ENCODE measurements at regions not wholly inside any gene's neighbourhood (a gene's known extent, or its start where the extent isn't known, plus 50 kb on each side); places are given as distances from the start of the nearest gene placed in this dataset.

DNA sequence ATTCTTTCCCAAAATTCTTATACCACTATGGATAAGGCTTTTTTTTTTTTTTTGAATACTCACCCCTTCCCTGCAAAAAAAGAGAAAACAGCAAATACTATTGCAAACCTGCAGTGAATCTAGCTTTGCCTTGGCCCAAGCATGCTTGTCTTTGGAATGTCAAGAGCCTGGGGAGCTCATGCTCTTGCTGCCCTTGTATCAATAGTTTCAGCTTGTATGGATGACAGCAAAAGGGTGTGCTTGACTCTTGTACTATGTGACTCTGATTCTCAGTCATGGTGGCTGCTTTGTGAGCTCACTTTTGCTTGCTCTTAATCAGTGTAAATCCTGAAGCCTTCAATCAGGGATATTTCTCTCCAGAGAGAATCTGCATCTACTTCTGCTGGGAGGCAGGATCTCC lies 149.2 kb downstream of the EMP1 start:
- DNase-seq: no peak
- H3K4me3 ChIP-seq (ENCODE audit: low read depth in 2 of 2, low read length in 1 of 2): no peak overlapping the region
- no peak overlapping the region for H3K27ac ChIP-seq (ENCODE audit: low read depth in 2 of 2, low read length in 1 of 2)
- TF ChIP-seq ELF1 (IDR thresholded peaks at IDR 0.05): no peak
- TF ChIP-seq JUND (IDR thresholded peaks at IDR 0.05): no peak
- no peak for TF ChIP-seq RAD21 (IDR thresholded peaks at IDR 0.05; ENCODE audit: low read length)
- TF ChIP-seq, protein P1, sequence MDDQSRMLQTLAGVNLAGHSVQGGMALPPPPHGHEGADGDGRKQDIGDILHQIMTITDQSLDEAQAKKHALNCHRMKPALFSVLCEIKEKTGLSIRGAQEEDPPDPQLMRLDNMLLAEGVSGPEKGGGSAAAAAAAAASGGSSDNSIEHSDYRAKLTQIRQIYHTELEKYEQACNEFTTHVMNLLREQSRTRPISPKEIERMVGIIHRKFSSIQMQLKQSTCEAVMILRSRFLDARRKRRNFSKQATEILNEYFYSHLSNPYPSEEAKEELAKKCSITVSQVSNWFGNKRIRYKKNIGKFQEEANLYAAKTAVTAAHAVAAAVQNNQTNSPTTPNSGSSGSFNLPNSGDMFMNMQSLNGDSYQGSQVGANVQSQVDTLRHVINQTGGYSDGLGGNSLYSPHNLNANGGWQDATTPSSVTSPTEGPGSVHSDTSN (IDR thresholded peaks at IDR 0.05): no peak
- H3K9me3 ChIP-seq: no peaks in the 10 kb centered on the region
- H3K9me2 ChIP-seq: no peaks in the 10 kb centered on the region
- H4K20me1 ChIP-seq (ENCODE audit: insufficient read depth): no peaks in the 10 kb centered on the region
- H3K36me3 ChIP-seq (replicated peaks in 1 of 2; ENCODE audit: control insufficient read depth in 1 of 2, insufficient read depth in 2 of 2, low read length in 1 of 2): no peaks in the 10 kb centered on the region
- POLR2A ChIA-PET: no interaction called here
- CTCF ChIA-PET: interaction anchor here (1.3 to 4.1 kb wide), 2 partner anchors 12 to 16 kb away, joined by 3 to 23 read pairs; no protein-coding TSS in a partner anchor
- H2AFZ ChIP-seq (ENCODE audit: low read depth): no peak overlapping the region
- H3K27me3 ChIP-seq (ENCODE audit: insufficient read depth): no peaks in the 10 kb centered on the region
- no peaks in the 10 kb centered on the region for H3F3A ChIP-seq (replicated peaks; ENCODE audit: insufficient read depth)
- no peak overlapping the region for H3K4me2 ChIP-seq
- H3K79me2 ChIP-seq (ENCODE audit: insufficient read depth): no peaks in the 10 kb centered on the region
- H3K4me1 ChIP-seq (ENCODE audit: control insufficient read depth in 1 of 2, insufficient read depth in 2 of 2, low read depth in 1 of 2, low read length in 1 of 2): no peaks in the 10 kb centered on the region
- no peak overlapping the region for H3K9ac ChIP-seq

DNA sequence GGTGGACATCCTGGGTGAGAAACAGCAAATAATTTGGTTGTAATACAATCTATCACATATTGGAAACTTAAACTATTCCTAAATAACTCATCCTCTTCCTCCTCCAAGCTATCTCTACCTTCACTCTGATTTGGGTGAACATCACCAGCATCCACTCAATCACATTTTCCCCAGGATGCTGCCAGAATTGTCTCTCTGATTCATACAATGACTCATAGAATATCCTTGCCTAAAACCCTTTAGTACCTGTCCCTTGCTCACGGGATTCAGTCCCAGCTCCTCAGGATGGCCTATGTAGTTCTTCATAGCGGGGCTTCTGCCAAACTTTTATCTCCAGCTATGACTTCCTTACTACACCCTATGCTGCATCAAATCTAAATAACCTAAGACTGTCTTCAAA lies 146.8 kb downstream of the EMP1 start:
- Histone ChIP-seq H3K9me3 (no peaks in the 10 kb centered on the region), H3K27me3 (ENCODE audit: insufficient read depth) (no peaks in the 10 kb centered on the region), H3K4me2 (no peak overlapping the region), H3K36me3 (replicated peaks in 1 of 2; ENCODE audit: control insufficient read depth in 1 of 2, insufficient read depth in 2 of 2, low read length in 1 of 2) (no peaks in the 10 kb centered on the region), H3K4me3 (ENCODE audit: low read depth in 2 of 2, low read length in 1 of 2) (no peak overlapping the region), H4K20me1 (ENCODE audit: insufficient read depth) (no peaks in the 10 kb centered on the region), H3F3A (replicated peaks; ENCODE audit: insufficient read depth) (no peaks in the 10 kb centered on the region), H3K79me2 (ENCODE audit: insufficient read depth) (no peaks in the 10 kb centered on the region), H3K9me2 (no peaks in the 10 kb centered on the region), H3K27ac (ENCODE audit: low read depth in 2 of 2, low read length in 1 of 2) (no peak overlapping the region), H3K9ac (no peak overlapping the region), H3K4me1 (ENCODE audit: control insufficient read depth in 1 of 2, insufficient read depth in 2 of 2, low read depth in 1 of 2, low read length in 1 of 2) (no peaks in the 10 kb centered on the region), H2AFZ (ENCODE audit: low read depth) (no peak overlapping the region)
- TF ChIP-seq ELF1 (IDR thresholded peaks at IDR 0.05): no peak
- TF ChIP-seq, protein P2, sequence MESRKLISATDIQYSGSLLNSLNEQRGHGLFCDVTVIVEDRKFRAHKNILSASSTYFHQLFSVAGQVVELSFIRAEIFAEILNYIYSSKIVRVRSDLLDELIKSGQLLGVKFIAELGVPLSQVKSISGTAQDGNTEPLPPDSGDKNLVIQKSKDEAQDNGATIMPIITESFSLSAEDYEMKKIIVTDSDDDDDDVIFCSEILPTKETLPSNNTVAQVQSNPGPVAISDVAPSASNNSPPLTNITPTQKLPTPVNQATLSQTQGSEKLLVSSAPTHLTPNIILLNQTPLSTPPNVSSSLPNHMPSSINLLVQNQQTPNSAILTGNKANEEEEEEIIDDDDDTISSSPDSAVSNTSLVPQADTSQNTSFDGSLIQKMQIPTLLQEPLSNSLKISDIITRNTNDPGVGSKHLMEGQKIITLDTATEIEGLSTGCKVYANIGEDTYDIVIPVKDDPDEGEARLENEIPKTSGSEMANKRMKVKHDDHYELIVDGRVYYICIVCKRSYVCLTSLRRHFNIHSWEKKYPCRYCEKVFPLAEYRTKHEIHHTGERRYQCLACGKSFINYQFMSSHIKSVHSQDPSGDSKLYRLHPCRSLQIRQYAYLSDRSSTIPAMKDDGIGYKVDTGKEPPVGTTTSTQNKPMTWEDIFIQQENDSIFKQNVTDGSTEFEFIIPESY (IDR thresholded peaks at IDR 0.05; ENCODE audit: borderline replicate concordance, low read depth): no peak
- TF ChIP-seq, protein P1 (IDR thresholded peaks at IDR 0.05): no peak
- TF ChIP-seq, protein P3, sequence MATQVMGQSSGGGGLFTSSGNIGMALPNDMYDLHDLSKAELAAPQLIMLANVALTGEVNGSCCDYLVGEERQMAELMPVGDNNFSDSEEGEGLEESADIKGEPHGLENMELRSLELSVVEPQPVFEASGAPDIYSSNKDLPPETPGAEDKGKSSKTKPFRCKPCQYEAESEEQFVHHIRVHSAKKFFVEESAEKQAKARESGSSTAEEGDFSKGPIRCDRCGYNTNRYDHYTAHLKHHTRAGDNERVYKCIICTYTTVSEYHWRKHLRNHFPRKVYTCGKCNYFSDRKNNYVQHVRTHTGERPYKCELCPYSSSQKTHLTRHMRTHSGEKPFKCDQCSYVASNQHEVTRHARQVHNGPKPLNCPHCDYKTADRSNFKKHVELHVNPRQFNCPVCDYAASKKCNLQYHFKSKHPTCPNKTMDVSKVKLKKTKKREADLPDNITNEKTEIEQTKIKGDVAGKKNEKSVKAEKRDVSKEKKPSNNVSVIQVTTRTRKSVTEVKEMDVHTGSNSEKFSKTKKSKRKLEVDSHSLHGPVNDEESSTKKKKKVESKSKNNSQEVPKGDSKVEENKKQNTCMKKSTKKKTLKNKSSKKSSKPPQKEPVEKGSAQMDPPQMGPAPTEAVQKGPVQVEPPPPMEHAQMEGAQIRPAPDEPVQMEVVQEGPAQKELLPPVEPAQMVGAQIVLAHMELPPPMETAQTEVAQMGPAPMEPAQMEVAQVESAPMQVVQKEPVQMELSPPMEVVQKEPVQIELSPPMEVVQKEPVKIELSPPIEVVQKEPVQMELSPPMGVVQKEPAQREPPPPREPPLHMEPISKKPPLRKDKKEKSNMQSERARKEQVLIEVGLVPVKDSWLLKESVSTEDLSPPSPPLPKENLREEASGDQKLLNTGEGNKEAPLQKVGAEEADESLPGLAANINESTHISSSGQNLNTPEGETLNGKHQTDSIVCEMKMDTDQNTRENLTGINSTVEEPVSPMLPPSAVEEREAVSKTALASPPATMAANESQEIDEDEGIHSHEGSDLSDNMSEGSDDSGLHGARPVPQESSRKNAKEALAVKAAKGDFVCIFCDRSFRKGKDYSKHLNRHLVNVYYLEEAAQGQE (IDR thresholded peaks at IDR 0.05; ENCODE audit: low read depth, low read length): no peak
- TF ChIP-seq GABPA (IDR thresholded peaks at IDR 0.05; ENCODE audit: low read depth): no peak
- no peak for TF ChIP-seq RXRA (IDR thresholded peaks at IDR 0.05; ENCODE audit: borderline replicate concordance, low read depth)
- no peak for TF ChIP-seq RAD21 (IDR thresholded peaks at IDR 0.05; ENCODE audit: low read length)
- no peak for TF ChIP-seq TAF1 (IDR thresholded peaks at IDR 0.05; ENCODE audit: borderline replicate concordance, low read depth, low read length)
- TF ChIP-seq TCF12 (IDR thresholded peaks at IDR 0.05): no peak
- TF ChIP-seq TEAD4 (IDR thresholded peaks at IDR 0.05; ENCODE audit: borderline replicate concordance, insufficient read depth): no peak
- TF ChIP-seq SIN3A (IDR thresholded peaks at IDR 0.05; ENCODE audit: borderline replicate concordance, low read depth, low read length): no peak
- TF ChIP-seq POLR2AphosphoS5 (IDR thresholded peaks at IDR 0.05; ENCODE audit: low read depth, low read length): no peak
- no peak for TF ChIP-seq GATA2 (CRISPR knock-in tag; IDR thresholded peaks at IDR 0.05)
- no peak for TF ChIP-seq FOSL2 (IDR thresholded peaks at IDR 0.05; ENCODE audit: borderline replicate concordance, low read depth)
- TF ChIP-seq, protein P4, sequence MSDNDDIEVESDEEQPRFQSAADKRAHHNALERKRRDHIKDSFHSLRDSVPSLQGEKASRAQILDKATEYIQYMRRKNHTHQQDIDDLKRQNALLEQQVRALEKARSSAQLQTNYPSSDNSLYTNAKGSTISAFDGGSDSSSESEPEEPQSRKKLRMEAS (IDR thresholded peaks at IDR 0.05; ENCODE audit: low read depth): no peak
- no peak for TF ChIP-seq FOXJ3 (CRISPR knock-in tag; IDR thresholded peaks at IDR 0.05)
- no peak for TF ChIP-seq EP300 (IDR thresholded peaks at IDR 0.05; ENCODE audit: borderline replicate concordance in 1 of 2, low read depth in 1 of 2, low read length in 1 of 2)
- ChIA-PET CTCF (no interaction called here), POLR2A (no interaction called here)
- DNase-seq: no peak
- WGBS (ENCODE audit: low lambda C conversion rate): 36% methylated on average over 2 of the region's 2 CpGs

Data from SK-N-SH (cell line).